UCSD-AML1 (cell line): ENCODE measurements at regions not wholly inside any gene's neighbourhood (a gene's known extent, or its start where the extent isn't known, plus 50 kb on each side); places are given as distances from the start of the nearest gene placed in this dataset.
"Not testable (repeated sequence)": the region's sequence is repeated elsewhere in the genome, so short reads cannot be mapped to it uniquely, and the experiment has no call there.

ENCODE experiments used
- DNase-seq: peaks from one replicate; lab custom pipeline; 2025; ENCODE audit not compliant: unreplicated experiment; lab: John Stamatoyannopoulos, UW

DNA sequence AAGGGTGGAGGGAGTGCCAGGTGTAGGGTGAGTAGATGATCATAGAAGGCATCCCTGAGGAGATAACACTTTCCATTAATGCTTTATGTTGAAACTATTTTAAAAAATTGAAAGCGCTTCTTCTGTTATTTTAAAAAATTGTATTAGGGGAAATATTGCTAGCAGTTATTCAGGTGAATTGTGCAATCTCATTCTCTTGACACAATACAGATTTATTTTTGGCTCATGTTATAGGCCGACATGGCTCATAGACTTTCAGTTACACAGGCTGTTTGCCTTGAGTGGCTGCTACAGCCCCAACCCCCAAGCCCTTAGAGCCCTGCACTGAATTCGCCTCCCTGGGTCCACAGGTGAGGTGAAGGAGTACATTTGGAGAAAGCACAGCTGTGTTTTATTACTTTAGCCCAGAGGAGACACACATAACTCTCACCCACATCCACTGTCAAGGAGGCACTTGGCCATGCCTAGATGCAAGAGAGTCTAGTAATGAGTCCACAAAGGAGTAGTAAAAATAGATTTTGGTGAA is 228.2 kb downstream of the RFPL4B start:
- no peak for DNase-seq

DNA sequence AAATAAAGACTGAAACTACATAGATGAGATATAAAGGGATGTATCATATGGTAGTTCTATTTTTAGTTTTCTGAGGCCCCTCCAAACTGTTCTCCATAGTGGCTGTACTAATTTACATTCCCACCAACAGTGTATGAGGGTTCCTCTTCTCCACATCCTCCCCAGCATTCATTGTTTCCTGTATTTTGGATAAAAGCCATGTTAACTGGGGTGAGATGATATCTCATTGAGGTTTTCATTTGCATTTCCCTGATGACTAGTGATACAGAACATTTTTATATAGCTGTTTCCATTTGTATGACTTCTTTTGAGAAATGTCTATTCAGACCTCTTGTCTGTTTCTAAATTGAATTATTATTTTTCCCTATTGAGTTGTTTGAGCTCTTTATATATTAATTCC is 229.3 kb downstream of the RFPL4B start:
- DNase-seq, result no peak

DNA sequence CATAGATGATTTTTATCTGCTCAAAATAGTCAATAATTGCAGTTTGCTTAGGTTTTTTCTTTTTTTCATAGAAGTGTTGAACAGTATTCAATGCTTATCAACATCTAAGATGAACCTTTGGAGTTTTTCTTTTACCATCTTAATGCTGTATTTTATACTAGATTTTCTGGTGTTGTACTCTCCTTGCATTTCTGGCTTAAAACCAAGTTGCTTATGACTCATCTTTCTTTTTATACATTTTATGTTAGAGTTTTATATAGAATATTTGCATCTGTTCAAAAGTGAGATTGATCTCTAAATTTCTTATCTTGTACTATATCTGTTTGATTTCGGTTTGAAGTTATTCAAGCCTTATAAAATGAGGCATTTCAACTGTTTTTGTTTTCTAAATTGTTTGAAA is 232.5 kb downstream of the RFPL4B start:
- no peak for DNase-seq

DNA sequence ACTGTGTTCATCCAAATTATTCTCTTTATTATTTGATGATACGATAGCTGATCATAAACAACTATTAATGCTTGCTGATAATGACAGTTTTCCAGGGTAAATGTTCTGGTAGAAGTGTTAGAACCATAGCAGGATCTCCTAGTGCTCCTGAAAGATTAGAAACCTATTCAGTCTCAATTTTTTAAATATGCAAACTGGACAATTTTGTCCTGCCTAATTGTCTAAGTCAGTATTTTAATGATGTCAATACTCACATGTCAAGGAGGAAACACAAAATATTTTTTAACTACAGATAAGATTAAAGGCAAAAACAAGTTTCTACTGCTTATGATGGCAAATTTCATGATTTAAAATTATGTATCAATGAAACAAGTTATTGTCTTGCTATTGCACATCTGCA is 233.9 kb downstream of the RFPL4B start:
- DNase-seq, result no peak

DNA sequence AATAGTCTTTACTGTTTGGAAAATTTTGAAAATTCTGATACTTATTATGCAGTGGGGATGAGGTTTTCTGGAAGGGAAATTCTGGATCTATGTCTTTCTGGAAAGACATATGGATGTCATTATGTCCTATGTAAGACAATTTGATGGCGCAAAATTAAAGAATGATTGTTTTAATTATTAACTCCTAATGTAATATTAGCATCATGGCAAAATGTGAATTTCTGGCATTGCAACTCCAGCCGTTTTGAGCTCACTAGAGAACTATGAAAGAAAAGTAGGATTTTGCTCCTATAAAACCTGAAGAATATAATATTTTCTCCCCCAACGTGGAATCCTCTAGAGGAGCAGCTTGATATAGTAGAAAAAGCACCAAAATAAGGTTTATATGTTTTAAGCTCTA is 243.2 kb downstream of the RFPL4B start:
- DNase-seq, result no peak

DNA sequence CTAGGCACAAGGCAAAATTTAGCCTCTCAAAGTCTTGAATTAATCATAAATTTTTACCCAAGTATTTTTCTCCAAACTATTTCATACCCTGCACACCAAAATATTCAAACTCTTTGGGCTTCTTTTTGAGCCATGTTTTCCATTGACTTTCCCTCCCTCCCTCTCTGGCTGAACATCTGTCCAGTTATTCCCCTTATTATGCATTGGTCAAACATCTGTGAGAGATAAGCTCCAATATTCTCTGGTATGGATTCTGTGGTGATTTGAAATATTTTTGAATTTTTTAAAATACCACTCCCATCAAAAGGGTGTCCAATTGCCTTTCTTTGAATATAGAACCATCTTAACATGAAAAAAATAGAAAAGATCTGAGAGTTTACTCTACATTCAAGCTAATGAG is 244.2 kb downstream of the RFPL4B start:
- no peak for DNase-seq

DNA sequence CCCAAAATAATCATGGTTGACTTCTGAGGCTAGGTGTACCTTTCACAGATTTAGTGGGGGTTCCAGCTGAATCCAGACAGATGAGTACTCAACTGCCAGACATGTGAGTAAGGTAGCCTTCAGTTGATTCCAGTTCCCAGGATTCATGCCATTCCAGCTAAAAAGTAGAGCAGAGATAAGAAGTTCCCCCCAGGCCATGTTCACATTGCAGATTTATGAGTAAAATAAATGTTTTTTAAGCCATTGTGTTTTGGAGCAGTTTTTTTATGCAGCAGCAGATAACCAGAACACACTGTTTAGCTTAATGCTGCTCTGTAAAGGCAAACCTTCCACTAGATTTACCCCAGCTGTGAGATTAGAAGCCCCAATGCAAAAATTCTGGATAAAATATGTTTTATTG is 245.0 kb downstream of the RFPL4B start:
- DNase-seq, result no peak

DNA sequence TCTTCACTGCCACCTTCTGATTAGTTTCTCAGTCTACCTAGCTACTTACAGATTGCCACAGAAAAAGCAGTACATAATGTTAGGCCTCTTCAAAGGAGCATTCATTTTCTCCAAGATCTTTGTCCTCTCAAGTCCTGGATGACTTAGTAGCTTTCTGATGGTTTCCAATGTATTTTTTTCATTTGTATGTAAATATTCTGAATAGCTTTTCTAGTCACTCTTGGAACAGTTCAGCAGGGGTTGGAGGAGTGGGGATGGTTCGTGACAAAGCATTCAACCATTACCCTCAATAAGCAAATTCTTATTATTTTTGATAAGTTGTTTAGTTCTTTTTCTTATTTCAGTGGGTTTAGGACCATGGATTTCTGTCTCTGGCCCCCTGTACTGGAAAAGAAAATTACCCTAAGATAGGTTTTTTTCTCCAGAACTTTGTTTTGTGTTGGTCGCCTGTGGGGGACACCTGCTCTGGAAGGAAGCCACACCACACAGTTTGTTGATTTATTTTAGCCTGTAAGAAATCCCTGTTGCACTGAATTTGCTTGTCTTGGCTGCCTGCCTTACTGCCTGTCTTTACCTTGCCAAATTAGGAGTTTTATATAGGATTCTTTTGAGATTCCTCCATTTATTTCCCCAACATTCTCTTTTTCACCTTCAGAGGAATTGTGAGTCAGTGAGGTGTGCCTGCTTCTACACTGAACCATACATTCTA is 247.9 kb downstream of the RFPL4B start:
- no peak for DNase-seq

DNA sequence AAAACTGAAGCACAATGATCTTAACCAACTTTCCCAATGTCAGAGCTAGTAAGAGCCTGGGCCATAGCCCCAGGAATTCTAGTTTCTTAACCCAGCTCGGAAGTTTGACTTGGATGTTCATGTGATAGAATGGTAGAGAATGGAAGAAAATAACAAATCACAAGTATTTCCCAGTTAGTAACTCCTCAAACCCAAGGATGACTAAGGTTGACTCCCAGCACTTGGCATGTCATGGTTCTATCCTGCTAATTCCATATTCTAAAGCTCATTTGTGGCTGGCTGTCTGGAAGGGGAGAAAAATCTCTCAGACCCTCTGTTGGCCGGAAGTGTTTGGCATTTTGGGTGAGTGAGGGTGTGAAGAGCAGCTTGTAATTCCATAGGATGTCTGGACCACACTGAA is 248.7 kb downstream of the RFPL4B start:
- DNase-seq, result no peak

DNA sequence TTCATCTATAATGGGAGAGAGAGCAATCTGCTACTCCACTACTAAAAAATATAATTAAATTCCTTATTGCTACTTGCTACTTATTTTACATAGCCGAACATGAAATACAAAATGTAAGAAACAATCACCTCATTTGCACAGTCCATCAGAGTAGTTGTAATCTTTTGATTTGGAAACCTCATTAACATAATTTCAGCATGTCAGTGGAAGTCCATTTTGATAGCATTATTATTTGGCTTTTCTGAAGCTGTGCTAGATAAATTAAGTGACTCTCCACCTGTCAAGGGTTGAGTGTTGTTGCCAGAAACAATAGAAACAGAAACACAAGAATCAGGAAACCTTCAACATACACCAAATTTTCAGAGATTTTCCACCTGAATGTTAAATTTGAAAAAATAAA is 250.0 kb downstream of the RFPL4B start:
- no peak for DNase-seq

DNA sequence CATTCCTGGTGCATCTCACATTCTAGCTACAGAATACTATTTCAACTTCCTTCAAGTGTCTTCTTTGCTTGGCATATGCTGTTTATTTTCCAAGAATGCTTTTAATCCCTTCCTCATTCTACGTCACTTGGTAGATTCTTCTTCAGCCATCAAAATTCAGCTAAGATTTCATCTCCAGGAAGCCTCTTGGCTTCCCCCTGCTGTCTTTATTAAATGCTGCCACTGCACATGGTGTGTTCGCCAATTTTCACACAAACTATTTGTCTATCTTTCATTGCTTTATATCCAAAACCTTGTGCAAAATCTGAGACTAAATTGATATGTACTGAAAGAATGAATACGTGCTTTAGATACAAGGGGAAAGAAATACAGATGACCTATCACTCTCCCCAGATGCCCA is 253.0 kb downstream of the RFPL4B start:
- no peak for DNase-seq

DNA sequence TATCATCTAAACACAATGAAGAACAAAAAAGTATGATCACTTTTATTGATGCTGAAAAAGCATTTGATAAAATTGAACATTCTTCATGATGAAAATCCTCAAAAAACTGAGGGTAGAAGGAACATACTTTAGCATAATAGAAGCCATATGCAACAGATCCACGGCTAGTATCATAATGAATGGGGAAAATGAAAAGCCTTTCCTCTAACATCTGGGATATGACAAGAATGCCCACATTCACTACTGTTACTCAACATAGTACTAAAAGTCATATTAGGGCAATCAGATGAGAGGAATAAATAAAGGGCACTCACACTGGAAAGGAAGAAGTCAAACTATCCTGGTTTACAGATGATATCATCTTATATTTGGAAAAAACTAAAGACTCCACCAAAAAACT is 256.6 kb downstream of the RFPL4B start:
- no peak for DNase-seq

DNA sequence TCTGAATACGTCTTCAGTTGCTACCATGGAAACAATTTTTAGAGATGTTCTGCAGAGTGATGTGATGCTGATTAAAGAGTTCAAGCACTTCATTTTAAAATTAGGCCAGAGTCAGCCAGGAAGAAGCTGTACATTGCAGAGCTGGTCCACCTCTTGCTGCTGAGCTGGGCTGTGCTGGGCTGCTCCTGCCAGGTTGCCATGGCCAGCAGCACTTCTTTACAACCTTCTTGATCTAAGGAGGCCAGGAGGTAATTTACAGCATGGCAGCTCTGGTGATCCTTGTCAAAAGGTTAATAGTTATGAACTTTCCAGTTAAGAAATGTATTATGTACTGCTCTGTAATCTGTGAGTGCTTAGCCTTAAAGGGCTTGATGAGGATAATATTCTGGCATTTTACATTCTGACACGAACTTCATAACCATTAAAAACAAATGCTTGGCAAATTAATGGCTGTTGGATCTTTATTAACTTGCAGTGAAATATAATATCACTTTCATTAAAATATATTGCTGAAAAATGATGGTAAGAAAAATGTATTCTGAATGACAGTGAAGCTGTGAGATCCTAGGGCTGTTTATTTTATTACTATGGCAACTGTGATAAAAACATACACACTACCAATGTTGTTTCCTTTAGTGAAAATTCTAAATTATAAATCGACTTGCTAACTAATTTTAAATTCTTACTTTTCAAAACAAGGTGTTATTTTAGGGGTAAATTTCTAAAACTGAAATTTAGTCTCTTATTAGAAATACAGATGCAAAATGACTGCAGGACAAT is 259.7 kb downstream of the RFPL4B start:
- no peak for DNase-seq

DNA sequence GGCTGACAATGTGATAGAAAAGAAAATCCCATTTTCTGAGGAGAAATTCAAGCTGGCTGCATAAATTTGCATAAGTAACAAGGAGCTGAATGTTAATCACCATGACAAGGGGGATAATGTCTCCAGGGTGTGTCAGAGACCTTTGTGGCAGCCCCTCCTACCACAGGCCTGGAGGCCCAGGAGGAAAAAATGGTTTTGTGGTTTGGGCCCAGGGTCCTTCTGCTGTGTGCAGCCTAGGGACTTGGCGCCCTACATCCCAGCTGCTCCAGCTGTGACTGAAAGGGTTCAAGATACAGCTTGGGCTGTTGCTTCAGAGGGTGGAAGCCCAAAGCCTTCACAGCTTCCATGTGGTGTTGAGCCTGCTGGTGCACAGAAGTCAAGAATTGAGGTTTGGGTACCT is 261.8 kb downstream of the RFPL4B start:
- not testable (repeated sequence) for DNase-seq

DNA sequence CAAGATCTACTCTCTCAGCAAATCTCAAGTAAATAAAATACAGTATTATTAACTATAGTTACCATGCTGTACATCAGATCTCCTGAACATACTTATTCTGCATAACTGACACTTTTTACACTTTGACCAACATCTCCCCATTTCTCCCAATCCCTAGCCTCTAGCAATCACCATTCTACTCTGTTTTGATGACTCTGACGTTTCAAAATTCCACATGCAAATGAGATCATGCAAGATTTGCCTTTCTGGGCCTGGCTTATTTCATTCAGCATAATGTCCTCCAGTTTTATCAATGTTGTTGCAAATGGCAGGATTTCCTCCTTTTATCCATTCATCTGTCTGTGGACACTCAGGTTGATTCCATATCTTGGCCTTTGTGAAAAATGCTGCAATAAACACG is 266.3 kb downstream of the RFPL4B start:
- DNase-seq, result no peak

DNA sequence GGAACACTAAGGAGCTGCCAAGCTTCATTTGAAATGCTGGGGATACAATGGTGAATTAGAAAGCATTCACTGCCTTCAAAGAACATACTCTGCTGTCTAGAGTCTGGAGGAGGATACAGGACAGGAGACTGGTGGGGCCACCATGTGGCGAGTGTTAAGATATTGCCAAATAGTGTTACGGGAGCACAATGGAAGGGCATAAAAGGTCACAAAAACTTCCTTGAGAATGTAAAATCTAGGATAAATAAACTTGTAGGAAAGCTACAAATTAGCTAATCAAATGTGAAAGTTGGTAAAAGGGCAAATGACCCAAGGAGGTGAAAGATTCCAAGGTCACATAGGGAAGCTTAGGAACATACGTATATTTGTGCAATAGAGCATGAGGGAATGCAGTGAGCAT is 271.7 kb downstream of the RFPL4B start:
- no peak for DNase-seq

DNA sequence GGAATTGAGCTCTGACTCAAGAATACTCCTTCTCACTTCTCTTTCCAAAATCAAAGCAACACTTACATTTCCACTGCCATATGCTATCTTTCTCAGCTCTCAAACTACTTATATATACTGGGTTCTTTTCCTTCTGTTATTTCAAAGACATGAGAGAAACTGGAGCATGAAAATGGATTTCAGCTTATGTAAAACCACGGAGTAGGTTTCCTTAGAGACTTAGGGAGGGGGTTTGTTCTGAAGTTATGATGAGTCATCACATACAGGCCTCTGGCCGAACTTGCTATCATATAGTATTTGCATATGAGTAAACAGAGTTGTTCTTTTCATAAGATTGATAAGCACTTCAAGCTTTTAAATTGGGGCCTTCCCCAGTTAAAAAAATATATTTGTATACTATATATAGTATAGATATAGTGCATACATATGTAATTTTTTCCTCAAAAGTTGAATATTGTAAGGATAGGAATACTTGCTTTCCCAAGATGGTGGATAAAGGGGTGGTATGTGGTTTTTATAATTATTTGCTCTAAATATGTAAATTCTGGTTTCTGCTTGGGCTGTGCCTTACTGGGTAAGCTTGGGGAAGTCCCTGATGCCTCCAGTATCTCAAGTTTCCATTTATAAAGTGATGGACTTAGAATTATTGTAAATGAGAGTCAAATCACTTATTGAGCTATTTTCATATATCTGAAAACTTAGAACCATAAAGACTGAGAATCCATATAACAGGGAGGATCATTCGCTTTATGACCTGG is 273.9 kb downstream of the RFPL4B start:
- DNase-seq, result no peak

DNA sequence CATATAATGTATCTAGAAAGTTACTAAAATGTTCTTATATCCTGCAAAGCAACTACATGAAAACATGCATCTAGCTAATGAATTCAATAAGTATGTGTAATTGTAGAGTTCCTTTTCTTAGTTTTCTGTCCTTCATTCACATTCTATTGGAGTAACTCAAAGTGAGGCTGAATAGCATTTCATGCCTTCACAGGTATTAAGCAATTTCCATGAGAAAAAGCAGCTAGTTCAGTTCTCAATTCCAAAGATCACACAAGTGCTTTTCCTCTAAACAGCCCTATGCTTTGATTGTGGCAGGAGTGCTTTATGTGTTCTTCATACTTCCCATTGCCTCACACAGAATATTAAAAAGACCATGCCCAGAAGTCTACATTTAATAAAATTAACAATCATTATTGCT is 274.9 kb downstream of the RFPL4B start:
- DNase-seq, result no peak

DNA sequence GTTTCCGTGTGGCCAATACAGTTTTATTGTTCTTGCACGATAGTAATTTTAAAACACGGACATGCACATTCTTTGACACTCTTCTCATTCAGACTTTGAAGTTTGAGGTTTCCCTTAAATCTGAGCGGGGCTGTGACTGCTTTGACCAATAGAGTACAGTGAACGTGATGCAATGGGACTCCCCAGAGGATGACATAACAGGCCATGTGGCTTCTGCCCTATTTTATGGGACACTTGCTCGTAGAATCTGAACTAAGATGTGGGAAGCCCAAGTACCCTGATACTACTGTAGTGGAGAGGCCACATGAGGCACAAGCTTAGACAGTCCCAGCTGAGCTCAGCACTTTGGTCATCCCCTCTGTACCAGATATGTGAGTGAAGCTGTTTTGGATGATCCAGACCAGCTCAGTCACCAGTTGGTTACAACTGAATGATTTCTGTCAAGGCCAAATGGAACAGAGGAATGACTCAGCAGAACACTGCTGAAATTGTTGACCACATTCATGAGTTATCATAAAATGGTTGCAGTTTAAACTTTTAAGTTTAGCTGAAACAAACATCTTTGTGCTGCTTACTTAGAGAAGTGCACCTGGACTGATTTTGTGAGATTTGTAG is 279.4 kb downstream of the RFPL4B start:
- DNase-seq, result no peak

DNA sequence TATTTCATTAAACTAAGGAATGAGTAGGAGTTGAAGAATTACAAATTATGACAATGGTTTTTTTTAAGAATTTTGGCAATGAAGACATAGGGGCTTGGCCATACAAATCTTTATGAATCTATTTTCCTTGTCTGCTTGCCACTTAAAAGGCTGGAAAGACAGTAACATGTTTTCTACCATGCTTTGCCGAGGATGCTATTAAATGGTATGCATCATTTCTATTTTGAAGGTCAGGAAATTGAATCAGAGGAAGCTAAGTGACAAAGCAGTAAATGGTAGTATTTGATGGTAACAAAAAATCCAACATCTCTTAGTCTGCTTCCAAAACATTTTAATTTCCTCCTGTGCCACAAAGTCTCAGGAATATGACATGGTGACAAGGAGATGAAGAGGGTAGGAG is 287.2 kb downstream of the RFPL4B start:
- no peak for DNase-seq

DNA sequence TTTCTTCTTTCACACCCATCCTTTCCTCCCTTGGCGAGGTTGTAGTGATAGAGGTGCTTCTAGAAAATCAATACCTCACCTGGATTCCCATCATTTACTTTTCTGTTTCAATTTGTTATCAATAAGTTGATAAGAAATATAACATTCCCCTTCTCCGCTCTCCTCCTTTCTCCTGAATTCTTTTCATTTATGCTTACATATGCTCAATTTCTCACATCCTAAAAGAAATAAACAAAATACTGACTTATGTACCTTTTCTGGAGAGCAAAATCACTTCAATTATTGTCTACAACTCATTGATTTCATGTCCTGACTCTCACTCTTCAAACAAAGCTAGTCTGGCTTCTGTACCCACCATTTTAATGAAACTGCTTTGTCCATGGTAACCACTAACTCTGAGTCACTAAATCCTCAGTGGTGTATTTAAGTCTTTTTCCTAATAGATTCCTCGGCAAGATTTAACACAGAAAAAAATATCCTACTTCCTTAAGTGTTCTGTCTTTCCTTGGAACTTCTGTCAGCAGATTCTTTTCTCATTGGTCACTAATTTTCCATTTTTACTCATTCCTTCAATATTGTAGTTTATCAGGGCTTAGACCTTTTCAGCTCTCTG is 289.6 kb downstream of the RFPL4B start:
- DNase-seq, result no peak
